PC-9 (cell line): ENCODE measurements at regions not wholly inside any gene's neighbourhood (a gene's known extent, or its start where the extent isn't known, plus 50 kb on each side); places are given as distances from the start of the nearest gene placed in this dataset.

ENCODE experiments used
- BruUV-seq: library from RNA; stranded (reverse); fragments of 400-500 nt; replicated peaks from 2 replicates; lab custom pipeline; 2021; lab: Mats Ljungman, UMichigan
- CTCF ChIA-PET: fragments of 300-600 bp; sonication (Branson Sonifier 250); formaldehyde crosslinking; loops from one replicate; lab custom pipeline; 2022; ENCODE audit warnings: antibody characterized with exemption; lab: Charles Lee
- POLR2A ChIA-PET: fragments of 300-600 bp; sonication (Branson Sonifier 250); formaldehyde crosslinking; loops from one replicate; lab custom pipeline; 2022; ENCODE audit warnings: antibody characterized with exemption; ENCODE audit not compliant: unreplicated experiment; lab: Charles Lee
- DNase-seq, 2 experiments: peaks; one replicate each; pipeline versions ENCODE4 v3.0.0 to v3.0.0-alpha.2; 2015 to 2022; ENCODE audit warnings: mixed read lengths in 1 of 2
- H2AFZ ChIP-seq: fragments of 200-600 bp; sonication (generic); 2 replicates; pipeline ENCODE4 v1.8.1; 2017; ENCODE audit warnings: antibody characterized with exemption
- H3F3A ChIP-seq: fragments of 200-600 bp; sonication (generic); 2 replicates; pipeline ENCODE4 v1.8.1; 2017; ENCODE audit warnings: antibody characterized with exemption, mild to moderate bottlenecking, low read depth; ENCODE audit not compliant: insufficient read depth
- H3K27ac ChIP-seq: fragments of 200-600 bp; sonication (generic); 2 replicates; pipeline ENCODE4 v1.6.1; 2016; ENCODE audit warnings: mixed run types
- H3K27me3 ChIP-seq: fragments of 200-600 bp; sonication (generic); 2 replicates; pipeline ENCODE4 v1.6.1; 2016; ENCODE audit warnings: low read depth, mixed run types; ENCODE audit not compliant: insufficient read depth
- H3K36me3 ChIP-seq: fragments of 200-600 bp; sonication (generic); 2 replicates; pipeline ENCODE4 v1.6.1; 2016; ENCODE audit warnings: low read depth, mixed run types
- H3K4me1 ChIP-seq: fragments of 200-600 bp; sonication (generic); replicated peaks from 2 replicates; pipeline ENCODE4 v1.6.1; 2016; ENCODE audit warnings: mixed run types; ENCODE audit not compliant: insufficient read depth
- H3K4me2 ChIP-seq: fragments of 200-600 bp; sonication (generic); 2 replicates; pipeline ENCODE4 v1.6.1; 2017; ENCODE audit warnings: mixed run types
- H3K4me3 ChIP-seq: fragments of 200-600 bp; sonication (generic); 2 replicates; pipeline ENCODE4 v1.6.1; 2016; ENCODE audit warnings: mixed run types
- H3K79me2 ChIP-seq: fragments of 200-600 bp; sonication (generic); 2 replicates; pipeline ENCODE4 v1.6.1; 2017; ENCODE audit warnings: low read depth, mixed run types
- H3K9me2 ChIP-seq: fragments of 200-600 bp; sonication (generic); 2 replicates; pipeline ENCODE4 v1.8.1; 2017; ENCODE audit warnings: mild to moderate bottlenecking; ENCODE audit not compliant: insufficient read depth
- H3K9me3 ChIP-seq: fragments of 200-600 bp; sonication (generic); 2 replicates; pipeline ENCODE4 v1.8.1; 2016; ENCODE audit warnings: low read depth; ENCODE audit not compliant: insufficient read depth
- H4K20me1 ChIP-seq: fragments of 200-600 bp; sonication (generic); 2 replicates; pipeline ENCODE4 v1.8.1; 2017; ENCODE audit not compliant: insufficient read depth
- EZH2 ChIP-seq: fragments of 200-600 bp; sonication (generic); IDR thresholded peaks from 2 replicates; pipeline ENCODE4 v1.8.0; 2017; ENCODE audit warnings: antibody characterized with exemption, low read depth
- intact Hi-C: fragments of 100-400 bp; cut with micrococcal nuclease; formaldehyde crosslinking; loops from one replicate; pipeline ENCODE4 v1.10.0; 2022; ENCODE audit not compliant: unreplicated experiment
- TF ChIP-seq, protein P1 (sequence below): fragments of 200-600 bp; sonication (generic); conservative IDR thresholded peaks from 2 replicates; pipeline ENCODE4 v1.6.1; 2017; ENCODE audit warnings: mixed run types, antibody characterized with exemption, mild to moderate bottlenecking, moderate library complexity

DNA sequence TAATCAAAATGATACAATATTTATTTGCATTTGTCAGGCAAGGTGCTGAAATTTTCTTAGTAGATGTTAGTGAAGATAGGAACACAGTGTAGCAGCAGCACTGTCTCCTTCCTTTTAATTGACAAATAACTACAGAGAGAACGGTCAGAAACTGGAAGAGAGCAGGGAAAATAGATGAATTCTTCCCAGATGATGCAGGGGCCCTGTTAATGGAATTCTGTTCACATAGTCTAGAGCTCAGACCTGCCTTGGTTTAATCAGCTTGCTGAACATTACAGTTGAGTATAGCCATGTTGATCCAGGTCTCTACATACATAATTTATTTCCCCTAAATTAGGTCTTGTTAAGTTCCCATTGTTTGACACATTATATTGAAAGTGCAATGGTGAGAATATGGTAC, 127.4 kb downstream of the SLC17A6 start:
- TF ChIP-seq, protein P1, sequence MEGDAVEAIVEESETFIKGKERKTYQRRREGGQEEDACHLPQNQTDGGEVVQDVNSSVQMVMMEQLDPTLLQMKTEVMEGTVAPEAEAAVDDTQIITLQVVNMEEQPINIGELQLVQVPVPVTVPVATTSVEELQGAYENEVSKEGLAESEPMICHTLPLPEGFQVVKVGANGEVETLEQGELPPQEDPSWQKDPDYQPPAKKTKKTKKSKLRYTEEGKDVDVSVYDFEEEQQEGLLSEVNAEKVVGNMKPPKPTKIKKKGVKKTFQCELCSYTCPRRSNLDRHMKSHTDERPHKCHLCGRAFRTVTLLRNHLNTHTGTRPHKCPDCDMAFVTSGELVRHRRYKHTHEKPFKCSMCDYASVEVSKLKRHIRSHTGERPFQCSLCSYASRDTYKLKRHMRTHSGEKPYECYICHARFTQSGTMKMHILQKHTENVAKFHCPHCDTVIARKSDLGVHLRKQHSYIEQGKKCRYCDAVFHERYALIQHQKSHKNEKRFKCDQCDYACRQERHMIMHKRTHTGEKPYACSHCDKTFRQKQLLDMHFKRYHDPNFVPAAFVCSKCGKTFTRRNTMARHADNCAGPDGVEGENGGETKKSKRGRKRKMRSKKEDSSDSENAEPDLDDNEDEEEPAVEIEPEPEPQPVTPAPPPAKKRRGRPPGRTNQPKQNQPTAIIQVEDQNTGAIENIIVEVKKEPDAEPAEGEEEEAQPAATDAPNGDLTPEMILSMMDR: no peak
- no peak for TF ChIP-seq EZH2
- H3K9me2 ChIP-seq: no peaks in the 10 kb centered on the region
- H3K4me1 ChIP-seq: no peaks in the 10 kb centered on the region
- H3K4me3 ChIP-seq: no peak overlapping the region
- no peaks in the 10 kb centered on the region for H3F3A ChIP-seq
- H3K36me3 ChIP-seq: no peaks in the 10 kb centered on the region
- no TSS peak for BruUV-seq
- no peak overlapping the region for H2AFZ ChIP-seq
- CTCF ChIA-PET: no interaction called here
- POLR2A ChIA-PET: no interaction called here
- H3K79me2 ChIP-seq: no peaks in the 10 kb centered on the region
- H3K27me3 ChIP-seq: no peaks in the 10 kb centered on the region
- H3K9me3 ChIP-seq: 0 out of 2 replicates have a peak, but pooled peaks cover 1% of the 10 kb centered on the region
- no peak for DNase-seq
- H3K4me2 ChIP-seq: no peak overlapping the region
- H4K20me1 ChIP-seq: no peaks in the 10 kb centered on the region; the same call in 1 of the 2 replicates
- intact Hi-C loops: no loop called here
- H3K27ac ChIP-seq: no peak overlapping the region

DNA sequence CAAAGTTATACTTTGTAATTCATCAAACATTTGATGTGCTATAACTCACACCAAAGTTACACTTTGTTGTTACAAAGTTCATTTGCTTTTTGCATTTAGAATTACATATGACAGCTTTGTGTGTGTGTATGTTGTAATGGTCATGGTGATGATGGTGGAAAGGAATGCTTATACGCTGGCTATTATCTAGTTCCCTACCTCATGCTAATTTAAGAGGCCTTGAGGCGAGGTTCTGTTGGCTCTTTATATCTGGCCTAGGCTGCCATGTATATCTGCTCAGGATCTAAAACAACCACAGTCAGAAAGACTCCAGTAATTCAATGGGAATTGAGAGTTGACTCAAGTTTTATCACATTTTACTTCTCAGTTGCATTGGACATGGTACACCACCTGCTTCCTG, 123.4 kb downstream of the SLC17A6 start:
- H3K27ac ChIP-seq: no peak overlapping the region
- peaks cover 9% of the 10 kb centered on the region; the same call in 1 of the 2 replicates for H3F3A ChIP-seq
- no peak overlapping the region for H3K4me2 ChIP-seq
- H3K4me1 ChIP-seq: peaks cover 23% of the 10 kb centered on the region
- 0 out of 2 replicates have a peak, but pooled peaks cover 11% of the 10 kb centered on the region for H3K9me3 ChIP-seq
- H3K36me3 ChIP-seq: no peaks in the 10 kb centered on the region
- ChIA-PET CTCF (no interaction called here), POLR2A (no interaction called here)
- BruUV-seq: no TSS peak
- no peaks in the 10 kb centered on the region for H3K9me2 ChIP-seq
- TF ChIP-seq EZH2: no peak
- TF ChIP-seq, protein P1: no peak
- no peaks in the 10 kb centered on the region; the same call in 1 of the 2 replicates for H4K20me1 ChIP-seq
- H2AFZ ChIP-seq: no peak overlapping the region
- H3K27me3 ChIP-seq: no peaks in the 10 kb centered on the region
- H3K4me3 ChIP-seq: no peak overlapping the region
- intact Hi-C loops: no loop called here
- DNase-seq: no peak
- H3K79me2 ChIP-seq: no peaks in the 10 kb centered on the region

DNA sequence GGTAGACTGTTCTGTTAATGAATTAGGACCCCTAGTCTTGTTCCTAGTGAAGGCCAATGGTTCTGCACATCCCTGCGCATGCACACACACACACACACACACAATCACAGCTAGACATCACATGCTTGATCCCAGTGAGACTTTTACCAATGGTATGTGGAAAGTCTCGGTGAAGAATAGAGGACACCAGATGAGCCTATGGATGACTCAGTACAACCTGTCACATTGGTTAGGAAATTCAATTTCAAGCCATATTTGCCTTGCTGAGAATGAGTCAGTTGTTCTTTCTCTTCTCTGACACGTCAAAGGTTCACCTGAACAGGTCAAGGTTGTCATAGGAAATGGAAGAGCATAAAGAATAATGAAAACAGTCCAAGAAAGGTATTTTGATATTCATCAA, 122.0 kb downstream of the SLC17A6 start:
- no peak for TF ChIP-seq EZH2
- TF ChIP-seq, protein P1: no peak
- intact Hi-C loops: no loop called here
- peaks cover 9% of the 10 kb centered on the region; the same call in 1 of the 2 replicates for H3F3A ChIP-seq
- DNase-seq: no peak
- no peak overlapping the region for H3K27ac ChIP-seq
- H3K27me3 ChIP-seq: no peaks in the 10 kb centered on the region
- BruUV-seq: no TSS peak
- no peak overlapping the region for H3K4me3 ChIP-seq
- H3K4me1 ChIP-seq: peaks cover 31% of the 10 kb centered on the region
- no peaks in the 10 kb centered on the region for H3K9me2 ChIP-seq
- no peak overlapping the region for H3K4me2 ChIP-seq
- H3K9me3 ChIP-seq: 0 out of 2 replicates have a peak, but pooled peaks cover 11% of the 10 kb centered on the region
- ChIA-PET POLR2A (no interaction called here), CTCF (no interaction called here)
- H4K20me1 ChIP-seq: no peaks in the 10 kb centered on the region
- no peaks in the 10 kb centered on the region for H3K79me2 ChIP-seq
- H3K36me3 ChIP-seq: no peaks in the 10 kb centered on the region
- no peak overlapping the region for H2AFZ ChIP-seq
